Loucy (cell line): ENCODE measurements at regions not wholly inside any gene's neighbourhood (a gene's known extent, or its start where the extent isn't known, plus 50 kb on each side); places are given as distances from the start of the nearest gene placed in this dataset.
"Not testable (repeated sequence)": the region's sequence is repeated elsewhere in the genome, so short reads cannot be mapped to it uniquely, and the experiment has no call there.

ENCODE experiments used
- EZH2phosphoT487 ChIP-seq: fragments of 200-600 bp; IDR thresholded peaks from 2 replicates; pipeline ENCODE4 v1.6.1; 2018; ENCODE audit warnings: antibody characterized with exemption, mild to moderate bottlenecking, moderate library complexity, borderline replicate concordance
- TF ChIP-seq, protein P1 (sequence below): fragments of 200-600 bp; sonication (generic); conservative IDR thresholded peaks from 2 replicates; pipeline ENCODE4 v1.5.1; 2014; ENCODE audit warnings: mild to moderate bottlenecking, antibody characterized with exemption, low read length

- TF ChIP-seq, protein P1, sequence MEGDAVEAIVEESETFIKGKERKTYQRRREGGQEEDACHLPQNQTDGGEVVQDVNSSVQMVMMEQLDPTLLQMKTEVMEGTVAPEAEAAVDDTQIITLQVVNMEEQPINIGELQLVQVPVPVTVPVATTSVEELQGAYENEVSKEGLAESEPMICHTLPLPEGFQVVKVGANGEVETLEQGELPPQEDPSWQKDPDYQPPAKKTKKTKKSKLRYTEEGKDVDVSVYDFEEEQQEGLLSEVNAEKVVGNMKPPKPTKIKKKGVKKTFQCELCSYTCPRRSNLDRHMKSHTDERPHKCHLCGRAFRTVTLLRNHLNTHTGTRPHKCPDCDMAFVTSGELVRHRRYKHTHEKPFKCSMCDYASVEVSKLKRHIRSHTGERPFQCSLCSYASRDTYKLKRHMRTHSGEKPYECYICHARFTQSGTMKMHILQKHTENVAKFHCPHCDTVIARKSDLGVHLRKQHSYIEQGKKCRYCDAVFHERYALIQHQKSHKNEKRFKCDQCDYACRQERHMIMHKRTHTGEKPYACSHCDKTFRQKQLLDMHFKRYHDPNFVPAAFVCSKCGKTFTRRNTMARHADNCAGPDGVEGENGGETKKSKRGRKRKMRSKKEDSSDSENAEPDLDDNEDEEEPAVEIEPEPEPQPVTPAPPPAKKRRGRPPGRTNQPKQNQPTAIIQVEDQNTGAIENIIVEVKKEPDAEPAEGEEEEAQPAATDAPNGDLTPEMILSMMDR, result not testable (repeated sequence)
- TF ChIP-seq EZH2phosphoT487, result not testable (repeated sequence)
Measured at GRCh38 chr1:146448877-146449246, 220.0 kb upstream of the NOTCH2NLA start.
